GM21737 (cell line): ENCODE measurements at regions not wholly inside any gene's neighbourhood (a gene's known extent, or its start where the extent isn't known, plus 50 kb on each side); places are given as distances from the start of the nearest gene placed in this dataset.
A peak's percentile ranks its signal among the peaks of the same experiment; 100 is the strongest.

Source experiments
- ATAC-seq: cut with Tn5 transposase; IDR thresholded peaks from one replicate; pipeline ENCODE4 v1.9.1; 2021; ENCODE audit warnings: mild to moderate bottlenecking, moderate library complexity; ENCODE audit not compliant: unreplicated experiment

DNA sequence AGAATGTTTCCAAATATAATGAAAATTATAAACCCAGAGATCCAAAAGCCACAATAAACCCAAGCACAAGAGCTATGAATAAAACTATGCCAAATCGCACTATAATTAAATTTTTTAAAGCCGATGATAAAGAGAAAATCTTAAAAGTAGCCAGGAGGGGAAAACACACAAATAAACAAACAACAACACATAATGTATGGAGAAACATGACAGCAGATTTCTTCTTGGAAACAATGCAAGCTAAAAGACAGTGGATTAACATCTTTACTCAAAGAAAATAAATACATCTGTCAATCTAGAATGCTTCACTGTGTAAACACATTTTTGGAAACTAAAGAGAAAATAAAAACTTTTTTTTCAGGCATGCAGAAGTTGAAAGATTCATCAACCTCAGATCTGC is 53.0 kb upstream of the SMOX start:
- ATAC-seq, result no peak

- no peak for ATAC-seq
These were observed 56.8 kb upstream of the SMOX start for GRCh38 chr20:4091490-4092479.

DNA sequence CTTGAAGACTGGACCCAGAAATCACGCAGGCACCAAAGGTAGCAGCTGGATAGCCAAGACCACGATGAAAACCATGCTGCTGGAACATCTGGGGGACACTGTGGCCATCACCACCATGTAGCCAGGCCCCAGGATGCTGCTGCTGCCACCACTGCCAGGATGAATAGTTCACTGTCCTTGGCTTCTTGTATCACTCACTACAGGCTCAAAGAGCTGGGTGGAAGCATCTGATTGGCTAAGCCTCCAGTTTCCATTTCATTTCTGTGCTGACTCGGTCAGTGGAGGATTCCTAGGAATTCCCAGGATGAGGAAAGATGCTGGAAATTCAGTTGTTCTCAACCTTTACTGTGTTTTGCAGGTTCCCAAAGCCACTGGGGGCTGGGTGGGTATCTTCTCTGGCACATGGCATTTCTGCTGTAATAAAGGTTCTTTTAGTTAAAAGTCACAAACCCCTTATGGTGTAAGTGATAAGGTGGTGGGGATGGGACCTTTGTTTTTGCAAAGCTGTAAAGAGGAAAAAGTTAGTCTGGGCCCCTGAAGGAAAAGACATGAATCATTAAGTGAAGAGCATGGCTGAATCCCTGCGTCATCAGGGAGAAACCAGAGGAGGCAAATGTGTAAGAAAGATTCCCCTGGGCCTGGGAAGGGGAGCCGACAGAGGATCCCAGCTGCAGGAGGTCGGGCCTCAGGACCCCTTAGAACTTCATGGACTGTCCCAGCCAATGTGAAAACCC is 57.7 kb upstream of the SMOX start:
- ATAC-seq, result no peak

GRCh38 chr20:4089756-4090487 is 58.7 kb upstream of the SMOX start:
- no peak for ATAC-seq

GRCh38 chr20:4088766-4089165 is 59.9 kb upstream of the SMOX start:
- ATAC-seq, result no peak

GRCh38 chr20:4087923-4088322 is 60.7 kb upstream of the SMOX start:
- ATAC-seq, result no peak

GRCh38 chr20:4086771-4087687 is 61.6 kb upstream of the SMOX start:
- no peak for ATAC-seq

DNA sequence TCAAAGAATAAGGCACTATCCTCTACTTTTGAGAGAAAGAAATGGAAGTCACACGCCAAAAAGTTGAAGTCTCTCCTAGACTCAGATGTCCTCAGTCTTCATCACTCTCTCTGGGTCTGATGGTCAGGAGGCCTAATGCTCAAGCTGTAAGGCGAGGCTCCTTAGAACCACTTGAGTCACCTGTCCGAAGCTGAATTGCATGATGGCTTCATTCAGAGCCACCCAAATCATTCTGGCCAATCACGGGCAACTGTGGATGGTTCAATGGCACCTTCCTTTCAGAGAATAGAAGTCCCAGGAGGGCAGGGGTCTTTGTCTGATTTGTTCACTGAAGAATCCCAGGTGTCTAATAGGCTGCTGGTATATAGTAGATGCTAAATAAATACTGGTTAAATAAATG is 63.9 kb upstream of the SMOX start:
- no peak for ATAC-seq

DNA sequence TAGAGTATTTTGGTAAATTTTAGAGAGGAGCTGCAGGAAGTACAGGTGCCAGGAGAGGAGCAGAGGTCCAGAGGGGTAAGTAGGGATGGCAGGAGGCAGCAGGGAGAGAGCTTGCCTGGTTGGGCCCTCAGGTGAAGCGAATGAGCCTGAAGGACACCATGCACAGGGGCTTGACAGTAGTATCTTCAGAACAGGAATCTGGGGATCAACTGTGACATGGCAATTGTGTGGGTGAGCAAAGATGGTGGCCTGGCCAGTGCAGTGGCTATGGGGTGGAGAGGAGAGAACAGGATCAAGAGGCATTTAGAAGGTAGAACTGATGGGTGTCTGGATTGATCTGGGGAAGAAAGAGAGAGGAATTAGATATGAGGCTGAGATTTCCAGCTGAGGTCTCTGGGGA is 64.5 kb upstream of the SMOX start:
- ATAC-seq, result no peak

GRCh38 chr20:4083098-4083865 is 65.3 kb upstream of the SMOX start:
- no peak for ATAC-seq

DNA sequence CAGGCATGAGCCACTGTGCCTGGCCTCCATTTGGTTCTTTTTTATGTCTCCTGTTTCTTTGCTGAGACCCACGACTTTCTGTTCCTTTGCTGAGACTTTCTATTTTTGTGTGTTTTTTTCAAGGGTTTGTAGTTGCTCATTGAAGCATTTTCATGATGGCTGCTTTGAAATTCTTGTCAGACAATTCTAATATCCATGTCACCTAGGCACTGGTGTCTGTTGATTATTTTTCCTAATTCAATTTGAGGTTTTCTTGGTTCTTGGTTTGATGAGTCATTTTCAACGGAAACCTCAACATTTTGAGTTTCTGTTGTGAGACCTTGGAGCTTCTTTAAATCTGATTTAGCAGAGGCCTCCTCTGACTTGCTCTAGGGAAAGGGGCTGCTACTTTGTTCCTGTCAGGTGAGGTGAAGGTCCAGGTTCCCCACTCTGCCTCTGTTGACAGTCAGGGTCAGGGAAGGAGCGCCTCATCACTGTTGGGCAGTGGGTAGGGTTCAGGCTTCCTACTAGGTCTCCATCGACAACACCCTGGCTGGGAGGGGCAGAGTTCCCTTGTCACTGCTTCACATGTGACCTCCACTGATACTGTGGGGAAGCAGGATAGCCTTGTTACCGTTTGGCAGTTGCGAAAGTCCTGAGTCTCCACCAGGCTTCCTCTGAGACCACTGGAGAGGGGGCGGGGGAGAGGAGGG is 66.1 kb upstream of the SMOX start:
- ATAC-seq, result peak; percentile 60

GRCh38 chr20:4081421-4081820 is 66.1 kb upstream of the RNF24 start:
- ATAC-seq, result no peak

DNA sequence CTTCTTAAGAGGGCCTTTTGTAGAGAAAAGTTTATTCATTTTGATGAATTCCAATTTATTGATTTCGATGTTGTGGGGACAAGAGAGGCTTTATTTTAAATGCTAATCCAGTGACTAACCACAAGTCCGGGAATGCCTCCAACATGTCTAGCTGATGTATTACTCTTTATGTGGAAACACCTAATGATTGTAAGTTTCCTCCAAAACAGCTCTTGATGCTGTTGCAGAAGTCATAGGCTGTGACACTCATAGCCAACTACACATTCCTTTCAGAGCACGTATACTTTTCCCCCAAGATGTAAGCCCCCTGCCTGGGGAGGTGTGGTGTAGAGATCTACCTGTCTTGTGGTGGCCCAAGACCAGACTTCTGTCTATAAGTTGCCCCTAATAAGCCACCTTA is 61.3 kb upstream of the RNF24 start:
- no peak for ATAC-seq

DNA sequence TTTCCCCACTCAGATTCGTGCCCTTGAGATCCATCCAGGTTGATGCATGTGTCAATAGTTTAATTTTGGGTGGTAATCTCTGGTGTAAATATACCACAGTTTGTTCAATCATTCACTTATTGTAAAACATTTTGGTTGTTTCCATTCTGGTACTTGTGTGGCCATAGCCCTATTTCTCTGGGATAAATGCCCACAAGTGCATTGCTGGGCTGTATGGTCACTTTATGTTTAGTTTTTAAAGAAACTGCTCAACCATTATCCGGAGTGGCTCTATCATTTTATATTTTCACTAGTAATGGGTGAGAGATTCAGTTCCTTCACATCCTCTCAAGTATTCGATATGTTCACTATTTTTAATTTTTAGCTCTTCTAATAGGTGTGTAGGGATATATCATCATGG is 60.7 kb upstream of the RNF24 start:
- no peak for ATAC-seq

- ATAC-seq, result no peak
These were observed 59.6 kb upstream of the RNF24 start for GRCh38 chr20:4074877-4075455.

DNA sequence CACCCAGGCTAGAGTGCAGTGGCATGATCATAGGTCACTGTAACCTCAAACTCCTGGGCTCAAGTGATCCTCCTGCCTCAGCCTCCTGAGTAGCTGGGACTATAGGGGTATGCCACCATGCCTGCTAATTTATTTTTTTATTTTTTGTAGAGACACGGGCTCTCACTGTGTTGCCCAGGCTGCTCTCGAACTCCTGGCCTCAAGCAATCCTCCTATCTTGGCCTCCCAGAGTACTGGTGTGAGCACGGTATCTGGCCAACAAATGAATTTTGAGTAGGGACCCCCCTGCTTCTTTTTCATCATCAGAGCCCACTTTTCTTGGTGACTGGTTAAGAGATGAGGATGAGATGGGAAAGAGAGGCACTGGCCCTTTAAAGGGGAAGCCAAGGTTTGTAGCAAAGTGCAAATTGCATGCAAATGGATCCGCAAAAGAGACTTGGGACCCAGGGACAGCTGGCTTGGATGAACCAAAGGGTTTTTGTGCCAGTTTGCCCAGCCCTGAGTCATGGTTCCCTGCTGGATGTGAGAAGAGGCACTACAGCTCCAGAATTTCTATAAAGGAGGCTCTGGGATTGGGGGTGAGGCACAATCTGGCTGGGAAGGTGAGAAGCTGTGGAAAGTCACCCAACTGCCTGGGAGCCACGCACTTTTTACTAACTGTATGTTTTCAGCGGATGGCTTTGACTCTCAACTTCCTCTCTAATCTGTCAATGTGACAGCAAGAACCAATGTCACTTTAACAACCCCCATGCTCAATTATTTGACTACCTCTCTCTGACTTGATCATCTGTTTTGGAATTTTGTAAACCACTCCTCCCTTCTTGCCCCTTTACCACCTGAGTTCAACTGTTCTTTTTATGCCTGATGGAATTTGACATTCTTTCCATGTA is 58.7 kb upstream of the RNF24 start:
- ATAC-seq, result no peak

DNA sequence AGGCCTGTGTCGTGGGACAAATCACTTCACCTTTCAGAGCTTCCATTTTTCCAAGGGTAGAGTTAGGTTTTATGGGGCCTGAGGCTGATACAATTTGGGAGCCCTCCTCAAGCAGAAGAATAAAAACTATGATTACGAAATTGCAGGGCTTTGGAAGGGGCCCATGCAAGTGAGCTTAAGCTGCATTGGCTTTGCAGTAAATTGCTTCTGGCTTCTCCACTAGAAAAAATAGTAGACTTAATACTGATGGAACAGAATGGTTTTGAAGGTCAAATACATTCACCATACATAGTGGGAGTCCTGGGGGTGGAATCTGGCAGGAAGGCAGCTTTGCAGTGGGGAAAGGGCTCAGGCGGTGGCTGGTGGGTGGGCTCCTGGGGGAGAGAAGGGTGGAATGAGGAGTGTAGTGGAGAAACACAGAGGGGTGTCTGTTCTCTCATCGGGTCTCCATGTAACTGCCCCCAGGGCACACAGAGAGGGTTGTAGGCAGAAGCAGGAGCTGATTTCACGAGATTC is 55.9 kb upstream of the RNF24 start:
- no peak for ATAC-seq
